ENCODE measurements at regions not wholly inside any gene's neighbourhood (a gene's known extent, or its start where the extent isn't known, plus 50 kb on each side); places are given as distances from the start of the nearest gene placed in this dataset.

DNA sequence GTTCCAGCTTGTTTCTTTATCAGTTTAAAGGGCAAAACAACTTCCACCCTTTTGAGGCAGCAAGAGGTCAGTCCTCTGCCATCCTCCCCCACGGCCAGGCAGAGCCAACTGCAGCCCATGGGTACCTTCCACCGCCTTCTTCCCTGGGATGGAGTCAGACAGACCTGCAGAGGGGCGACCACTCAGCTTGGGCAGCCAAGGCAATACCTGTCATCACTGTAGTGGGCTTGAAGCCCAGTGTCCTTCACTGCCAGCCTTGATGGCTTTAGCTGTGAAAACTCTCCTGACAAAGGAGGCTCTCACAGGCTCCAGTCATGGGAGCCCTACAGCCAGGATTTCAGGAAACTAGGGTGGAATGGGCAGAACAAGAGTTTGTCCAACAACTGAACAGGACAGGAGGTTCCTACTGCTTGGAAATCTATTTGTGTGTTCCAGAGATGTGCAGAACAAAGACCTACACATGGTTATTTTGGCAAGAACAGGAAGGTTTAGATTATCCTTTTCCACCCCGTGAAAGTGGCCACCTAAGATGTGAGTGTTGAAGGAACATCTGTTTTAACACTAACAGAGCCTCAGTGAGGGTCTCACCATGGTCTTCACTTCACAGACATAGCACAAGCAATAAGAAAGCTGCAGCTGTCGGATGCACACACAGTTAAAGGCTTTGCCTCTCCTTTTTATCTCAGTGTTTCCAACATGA, 93.9 kb upstream of the RMDN2 start:
- TF ChIP-seq, protein P1, sequence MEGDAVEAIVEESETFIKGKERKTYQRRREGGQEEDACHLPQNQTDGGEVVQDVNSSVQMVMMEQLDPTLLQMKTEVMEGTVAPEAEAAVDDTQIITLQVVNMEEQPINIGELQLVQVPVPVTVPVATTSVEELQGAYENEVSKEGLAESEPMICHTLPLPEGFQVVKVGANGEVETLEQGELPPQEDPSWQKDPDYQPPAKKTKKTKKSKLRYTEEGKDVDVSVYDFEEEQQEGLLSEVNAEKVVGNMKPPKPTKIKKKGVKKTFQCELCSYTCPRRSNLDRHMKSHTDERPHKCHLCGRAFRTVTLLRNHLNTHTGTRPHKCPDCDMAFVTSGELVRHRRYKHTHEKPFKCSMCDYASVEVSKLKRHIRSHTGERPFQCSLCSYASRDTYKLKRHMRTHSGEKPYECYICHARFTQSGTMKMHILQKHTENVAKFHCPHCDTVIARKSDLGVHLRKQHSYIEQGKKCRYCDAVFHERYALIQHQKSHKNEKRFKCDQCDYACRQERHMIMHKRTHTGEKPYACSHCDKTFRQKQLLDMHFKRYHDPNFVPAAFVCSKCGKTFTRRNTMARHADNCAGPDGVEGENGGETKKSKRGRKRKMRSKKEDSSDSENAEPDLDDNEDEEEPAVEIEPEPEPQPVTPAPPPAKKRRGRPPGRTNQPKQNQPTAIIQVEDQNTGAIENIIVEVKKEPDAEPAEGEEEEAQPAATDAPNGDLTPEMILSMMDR (conservative IDR thresholded peaks at IDR 0.05; ENCODE audit: low read depth, low read length): no peak
- TF ChIP-seq EZH2 (IDR thresholded peaks at IDR 0.05; ENCODE audit: borderline replicate concordance, low read depth, low read length, poor library complexity, severe bottlenecking): no peak

All from A673 (cell line).